Spinal cord (tissue), 9 donors: ENCODE measurements at regions not wholly inside any gene's neighbourhood (a gene's known extent, or its start where the extent isn't known, plus 50 kb on each side); places are given as distances from the start of the nearest gene placed in this dataset.
A peak's percentile ranks its signal among the peaks of the same experiment; 100 is the strongest.

Experiments
- DNase-seq, 6 donors: peaks; one replicate each; pipeline versions ENCODE4 v3.0.0 to v3.0.0-alpha.2; 2013 to 2015; ENCODE audit warnings: low spot score in 6 of 6, low read depth in 4 of 6
- H3K27ac ChIP-seq: one replicate; pipeline ENCODE4 v1.5.1; 2013; ENCODE audit warnings: low read depth, low read length, control low read depth
- H3K27me3 ChIP-seq: one replicate; pipeline ENCODE4 v1.6.1; 2013; ENCODE audit warnings: low read length; ENCODE audit not compliant: control insufficient read depth, insufficient read depth
- H3K36me3 ChIP-seq: one replicate; pipeline ENCODE4 v1.6.1; 2013; ENCODE audit warnings: low read length; ENCODE audit not compliant: control insufficient read depth, insufficient read depth
- H3K4me1 ChIP-seq: one replicate; pipeline ENCODE4 v1.6.1; 2013; ENCODE audit warnings: low read length; ENCODE audit not compliant: control insufficient read depth, insufficient read depth
- H3K4me3 ChIP-seq: one replicate; pipeline ENCODE4 v1.5.1; 2013; ENCODE audit warnings: low read depth, low read length, control low read depth
- H3K9me3 ChIP-seq: one replicate; pipeline ENCODE4 v1.6.1; 2013; ENCODE audit warnings: low read length; ENCODE audit not compliant: control insufficient read depth, insufficient read depth
- WGBS: methylation state at CpG from one replicate; pipeline ENCODE4 v1.1.5; 2013; ENCODE audit warnings: missing lambda C conversion rate; ENCODE audit not compliant: insufficient coverage; 5-methylcytosine and 5-hydroxymethylcytosine counted together
- donor health status: healthy.

- no peak overlapping the region for H3K4me3 ChIP-seq
- no peak overlapping the region for H3K27ac ChIP-seq
- no peaks in the 10 kb centered on the region for H3K27me3 ChIP-seq
- peak in 1 of 6 donors; percentile 59 for DNase-seq
- H3K4me1 ChIP-seq, result no peaks in the 10 kb centered on the region
- 81% methylated on average over 2 of the region's 4 CpGs for WGBS
- H3K9me3 ChIP-seq, result no peaks in the 10 kb centered on the region
- no peaks in the 10 kb centered on the region for H3K36me3 ChIP-seq
Measured at GRCh38 chr2:133848111-133848649, 279.9 kb upstream of the NCKAP5 start.

GRCh38 chr2:133849341-133849740 lies 281.1 kb upstream of the NCKAP5 start:
- no peaks in the 10 kb centered on the region for H3K27me3 ChIP-seq
- no peaks in the 10 kb centered on the region for H3K36me3 ChIP-seq
- no peak for DNase-seq
- no peak overlapping the region for H3K4me3 ChIP-seq
- no peaks in the 10 kb centered on the region for H3K4me1 ChIP-seq
- H3K9me3 ChIP-seq, result no peaks in the 10 kb centered on the region
- no peak overlapping the region for H3K27ac ChIP-seq
- no CpG with 5 or more reads among the region's 1 CpG for WGBS

GRCh38 chr2:133854603-133855200 lies 286.4 kb upstream of the NCKAP5 start:
- Histone ChIP-seq H3K27me3 (no peaks in the 10 kb centered on the region), H3K36me3 (no peaks in the 10 kb centered on the region), H3K4me3 (no peak overlapping the region), H3K27ac (no peak overlapping the region), H3K4me1 (no peaks in the 10 kb centered on the region), H3K9me3 (no peaks in the 10 kb centered on the region)
- DNase-seq, result no peak
- 87% methylated on average over 4 of the region's 5 CpGs for WGBS

- DNase-seq, result peak in 2 of 6 donors; percentile 28 to 45
- Histone ChIP-seq H3K9me3 (no peaks in the 10 kb centered on the region), H3K4me1 (no peaks in the 10 kb centered on the region), H3K36me3 (no peaks in the 10 kb centered on the region), H3K4me3 (no peak overlapping the region), H3K27me3 (no peaks in the 10 kb centered on the region), H3K27ac (no peak overlapping the region)
- 40% methylated on average over 2 of the region's 4 CpGs for WGBS
Measured at GRCh38 chr2:133855526-133855925, 287.3 kb upstream of the NCKAP5 start.

- Histone ChIP-seq H3K36me3 (no peaks in the 10 kb centered on the region), H3K27me3 (no peaks in the 10 kb centered on the region), H3K4me1 (no peaks in the 10 kb centered on the region), H3K27ac (no peak overlapping the region), H3K4me3 (no peak overlapping the region), H3K9me3 (no peaks in the 10 kb centered on the region)
- DNase-seq, result no peak
Measured at GRCh38 chr2:133856678-133857077, 288.4 kb upstream of the NCKAP5 start.

GRCh38 chr2:133859578-133859977 lies 291.3 kb upstream of the NCKAP5 start:
- 84% methylated on average over 4 of the region's 6 CpGs for WGBS

GRCh38 chr2:133862400-133862977 lies 294.2 kb upstream of the NCKAP5 start:
- Histone ChIP-seq H3K36me3 (no peaks in the 10 kb centered on the region), H3K27ac (no peak overlapping the region), H3K9me3 (no peaks in the 10 kb centered on the region), H3K4me3 (no peak overlapping the region), H3K27me3 (no peaks in the 10 kb centered on the region), H3K4me1 (no peaks in the 10 kb centered on the region)
- 80% methylated on average over 2 of the region's 4 CpGs for WGBS
- DNase-seq, result no peak

More at GRCh38 chr2:133859578-133859977, 291.3 kb upstream of the NCKAP5 start:
- H3K36me3 ChIP-seq, result no peaks in the 10 kb centered on the region
- H3K27me3 ChIP-seq, result no peaks in the 10 kb centered on the region
- H3K4me1 ChIP-seq, result no peaks in the 10 kb centered on the region
- no peak overlapping the region for H3K27ac ChIP-seq
- no peak overlapping the region for H3K4me3 ChIP-seq
- no peak for DNase-seq
- no peaks in the 10 kb centered on the region for H3K9me3 ChIP-seq

GRCh38 chr2:133863106-133863800 lies 295.0 kb upstream of the NCKAP5 start:
- Histone ChIP-seq H3K4me1 (no peaks in the 10 kb centered on the region), H3K36me3 (no peaks in the 10 kb centered on the region), H3K27me3 (no peaks in the 10 kb centered on the region), H3K27ac (no peak overlapping the region), H3K4me3 (no peak overlapping the region), H3K9me3 (no peaks in the 10 kb centered on the region)
- DNase-seq, result no peak
- 98% methylated on average over 4 of the region's 8 CpGs for WGBS

- H3K9me3 ChIP-seq, result no peaks in the 10 kb centered on the region
- whole genome bisulfite sequencing, result no CpG with 5 or more reads among the region's 1 CpG
- H3K4me1 ChIP-seq, result no peaks in the 10 kb centered on the region
- H3K27ac ChIP-seq, result no peak overlapping the region
- no peak for DNase-seq
- no peaks in the 10 kb centered on the region for H3K36me3 ChIP-seq
- H3K4me3 ChIP-seq, result no peak overlapping the region
- H3K27me3 ChIP-seq, result no peaks in the 10 kb centered on the region
Measured at GRCh38 chr2:133865141-133865540, 296.9 kb upstream of the NCKAP5 start.

- DNase-seq, result peak in 2 of 6 donors; percentile 56 to 79
- Histone ChIP-seq H3K4me3 (no peak overlapping the region), H3K4me1 (no peaks in the 10 kb centered on the region), H3K36me3 (no peaks in the 10 kb centered on the region), H3K27ac (no peak overlapping the region), H3K9me3 (no peaks in the 10 kb centered on the region), H3K27me3 (no peaks in the 10 kb centered on the region)
- WGBS, result no CpG with 5 or more reads among the region's 2 CpGs
Measured at GRCh38 chr2:133867166-133867565, 298.9 kb upstream of the NCKAP5 start.
